MCF 10A (cell line): ENCODE measurements at regions not wholly inside any gene's neighbourhood (a gene's known extent, or its start where the extent isn't known, plus 50 kb on each side); places are given as distances from the start of the nearest gene placed in this dataset.

ENCODE experiments used
- BruUV-seq: library from RNA; stranded (reverse); fragments of 400-500 nt; replicated peaks from 2 replicates; lab custom pipeline; 2021; lab: Mats Ljungman, UMichigan
- CTCF ChIA-PET: fragments of 300-600 bp; sonication (Branson Sonifier 250); formaldehyde crosslinking; extraction: SDS; loops from one replicate; lab custom pipeline; 2021; ENCODE audit warnings: antibody characterized with exemption, inconsistent platforms; lab: Yijun Ruan, JAX
- POLR2A ChIA-PET: fragments of 300-600, 350-650 bp; sonication (Branson Sonifier 250); formaldehyde crosslinking; extraction: SDS; loops from one replicate; lab custom pipeline; 2020; ENCODE audit warnings: antibody characterized with exemption, inconsistent platforms; lab: Yijun Ruan, JAX
- DNase-seq: peaks from one replicate; pipeline ENCODE4 v3.0.0-alpha.2; 2018; ENCODE audit not compliant: unreplicated experiment
- H3K27ac Mint-ChIP-seq: one replicate; pipeline ENCODE4 v1.8.0; 2022; ENCODE audit warnings: mild to moderate bottlenecking, low read depth, mixed read lengths; ENCODE audit not compliant: unreplicated experiment
- H3K27me3 Mint-ChIP-seq: one replicate; pipeline ENCODE4 v1.8.0; 2022; ENCODE audit warnings: mixed read lengths; ENCODE audit not compliant: insufficient read depth, unreplicated experiment
- H3K36me3 Mint-ChIP-seq: one replicate; pipeline ENCODE4 v1.8.0; 2022; ENCODE audit warnings: mild to moderate bottlenecking, moderate library complexity, mixed read lengths; ENCODE audit not compliant: insufficient read depth, unreplicated experiment
- H3K4me1 Mint-ChIP-seq: one replicate; pipeline ENCODE4 v1.8.0; 2022; ENCODE audit warnings: mixed read lengths; ENCODE audit not compliant: insufficient read depth, unreplicated experiment
- H3K4me3 Mint-ChIP-seq: one replicate; pipeline ENCODE4 v1.8.0; 2022; ENCODE audit warnings: mild to moderate bottlenecking, moderate library complexity, mixed read lengths; ENCODE audit not compliant: unreplicated experiment
- H3K9me3 Mint-ChIP-seq: one replicate; pipeline ENCODE4 v1.8.0; 2022; ENCODE audit warnings: mixed read lengths; ENCODE audit not compliant: unreplicated experiment
- CTCF ChIP-seq: fragments of 200-600 bp; IDR thresholded peaks from one replicate; pipeline ENCODE4 v1.8.0; 2022; ENCODE audit warnings: antibody characterized with exemption, mild to moderate bottlenecking; ENCODE audit not compliant: unreplicated experiment
- intact Hi-C: fragments of 100-400 bp; cut with micrococcal nuclease; formaldehyde crosslinking; loops from 2 replicates; pipeline ENCODE4 v1.14.1; 2022

- POLR2A ChIA-PET: no interaction called here
- intact Hi-C loops: no loop called here
- CTCF ChIA-PET: no interaction called here
- Mint-ChIP-seq H3K36me3 (no peaks in the 10 kb centered on the region), H3K4me1 (peaks cover 18% of the 10 kb centered on the region), H3K9me3 (no peaks in the 10 kb centered on the region), H3K27me3 (no peaks in the 10 kb centered on the region), H3K4me3 (no peak overlapping the region), H3K27ac (no peak overlapping the region)
- DNase-seq: no peak
- BruUV-seq: no TSS peak
- no peak for TF ChIP-seq CTCF
These were observed 84.3 kb upstream of the CAST start for GRCh38 chr5:96577909-96578308.

- H3K9me3 Mint-ChIP-seq: no peaks in the 10 kb centered on the region
- BruUV-seq: no TSS peak
- no peak overlapping the region for H3K27ac Mint-ChIP-seq
- intact Hi-C loops: no loop called here
- DNase-seq: no peak
- no peak for TF ChIP-seq CTCF
- H3K27me3 Mint-ChIP-seq: no peaks in the 10 kb centered on the region
- H3K4me3 Mint-ChIP-seq: no peak overlapping the region
- ChIA-PET POLR2A (interaction anchor here (0.6 to 1.8 kb wide), 2 partner anchors 13 to 1623 kb away, joined by 4 to 6 read pairs; no protein-coding TSS in a partner anchor), CTCF (interaction anchor here (1.0 to 1.4 kb wide), 4 partner anchors 19 to 235 kb away, joined by 3 to 4 read pairs (median 4); no protein-coding TSS in a partner anchor)
- peaks cover 10% of the 10 kb centered on the region for H3K4me1 Mint-ChIP-seq
- no peaks in the 10 kb centered on the region for H3K36me3 Mint-ChIP-seq
These were observed 82.5 kb upstream of the CAST start for GRCh38 chr5:96579711-96580110.

GRCh38 chr5:96582343-96582742 is 79.8 kb upstream of the CAST start:
- ChIA-PET CTCF (no interaction called here), POLR2A (interaction anchor here (0.9 kb wide), 1 partner anchor 9 kb away, joined by 3 read pairs; no protein-coding TSS in a partner anchor)
- no peak overlapping the region for H3K4me3 Mint-ChIP-seq
- H3K36me3 Mint-ChIP-seq: no peaks in the 10 kb centered on the region
- no peaks in the 10 kb centered on the region for H3K27me3 Mint-ChIP-seq
- TF ChIP-seq CTCF: no peak
- H3K27ac Mint-ChIP-seq: no peak overlapping the region
- BruUV-seq: no TSS peak
- DNase-seq: no peak
- no peaks in the 10 kb centered on the region for H3K9me3 Mint-ChIP-seq
- intact Hi-C loops: no loop called here
- H3K4me1 Mint-ChIP-seq: peaks cover 10% of the 10 kb centered on the region

- no TSS peak for BruUV-seq
- H3K27ac Mint-ChIP-seq: no peak overlapping the region
- H3K4me3 Mint-ChIP-seq: no peak overlapping the region
- POLR2A ChIA-PET: no interaction called here
- H3K9me3 Mint-ChIP-seq: no peaks in the 10 kb centered on the region
- no peaks in the 10 kb centered on the region for H3K4me1 Mint-ChIP-seq
- CTCF ChIA-PET: no interaction called here
- no peaks in the 10 kb centered on the region for H3K36me3 Mint-ChIP-seq
- no peak for DNase-seq
- no peak for TF ChIP-seq CTCF
- H3K27me3 Mint-ChIP-seq: no peaks in the 10 kb centered on the region
- intact Hi-C loops: no loop called here
These were observed 77.5 kb upstream of the CAST start for GRCh38 chr5:96584712-96585111.
